ENCODE measurements at regions not wholly inside any gene's neighbourhood (a gene's known extent, or its start where the extent isn't known, plus 50 kb on each side); places are given as distances from the start of the nearest gene placed in this dataset.

- no peak for DNase-seq (ENCODE audit: low read depth)
- no peak for TF ChIP-seq CTCF (conservative IDR thresholded peaks at IDR 0.05; ENCODE audit: low read length)
- no peak overlapping the region for H3K4me3 ChIP-seq (ENCODE audit: low read length)
Measured at GRCh38 chr3:101932326-101933068, 83.2 kb downstream of the NFKBIZ start.

- no peak for TF ChIP-seq CTCF (conservative IDR thresholded peaks at IDR 0.05; ENCODE audit: low read length)
- peak; percentile 87 for DNase-seq (ENCODE audit: low read depth)
- H3K4me3 ChIP-seq (ENCODE audit: low read length): no peak overlapping the region
Measured at GRCh38 chr3:101936419-101937356, 87.4 kb downstream of the NFKBIZ start.

GRCh38 chr3:101938262-101938847, 89.0 kb downstream of the NFKBIZ start:
- H3K4me3 ChIP-seq (ENCODE audit: low read length): no peak overlapping the region
- DNase-seq (ENCODE audit: low read depth): no peak
- TF ChIP-seq CTCF (conservative IDR thresholded peaks at IDR 0.05; ENCODE audit: low read length): no peak

GRCh38 chr3:101939361-101940049, 90.2 kb downstream of the NFKBIZ start:
- H3K4me3 ChIP-seq (ENCODE audit: low read length): no peak overlapping the region
- no peak for TF ChIP-seq CTCF (conservative IDR thresholded peaks at IDR 0.05; ENCODE audit: low read length)
- DNase-seq (ENCODE audit: low read depth): no peak

- peak; percentile 93 for DNase-seq (ENCODE audit: low read depth)
- no peak overlapping the region for H3K4me3 ChIP-seq (ENCODE audit: low read length)
- TF ChIP-seq CTCF (conservative IDR thresholded peaks at IDR 0.05; ENCODE audit: low read length): no peak
Measured at GRCh38 chr3:101940521-101941317, 91.4 kb downstream of the NFKBIZ start.

All from AG10803 (cell line).